ENCODE measurements at regions not wholly inside any gene's neighbourhood (a gene's known extent, or its start where the extent isn't known, plus 50 kb on each side); places are given as distances from the start of the nearest gene placed in this dataset.

- DNase-seq (ENCODE audit: low spot score): no peak
These were observed 50.8 kb upstream of the INCENP start for GRCh38 chr11:62073061-62073460.

- no peak for DNase-seq (ENCODE audit: low spot score)
These were observed 52.4 kb upstream of the INCENP start for GRCh38 chr11:62071408-62071807.

GRCh38 chr11:62069986-62070919, 53.6 kb upstream of the INCENP start:
- no peak for DNase-seq (ENCODE audit: low spot score)

- DNase-seq (ENCODE audit: low spot score): no peak
These were observed 54.4 kb upstream of the INCENP start for GRCh38 chr11:62069374-62069773.

- no peak for DNase-seq (ENCODE audit: low spot score)
These were observed 55.1 kb upstream of the INCENP start for GRCh38 chr11:62068730-62069129.

GRCh38 chr11:62067741-62068140, 56.1 kb upstream of the INCENP start:
- no peak for DNase-seq (ENCODE audit: low spot score)

- DNase-seq (ENCODE audit: low spot score): no peak
These were observed 59.6 kb upstream of the INCENP start for GRCh38 chr11:62064221-62064620.

GRCh38 chr11:62062223-62062861, 61.5 kb upstream of the INCENP start:
- no peak for DNase-seq (ENCODE audit: low spot score)

GRCh38 chr11:62061356-62062222, 62.2 kb upstream of the INCENP start:
- peak; percentile 93 for DNase-seq (ENCODE audit: low spot score)

GRCh38 chr11:62057069-62057468, 66.7 kb upstream of the INCENP start:
- DNase-seq (ENCODE audit: low spot score): no peak

GRCh38 chr11:62055970-62056369, 67.8 kb upstream of the INCENP start:
- no peak for DNase-seq (ENCODE audit: low spot score)

- DNase-seq (ENCODE audit: low spot score): no peak
These were observed 69.2 kb upstream of the INCENP start for GRCh38 chr11:62054484-62055121.

GRCh38 chr11:62054081-62054480, 69.7 kb upstream of the INCENP start:
- no peak for DNase-seq (ENCODE audit: low spot score)

GRCh38 chr11:62050716-62051115, 73.1 kb upstream of the INCENP start:
- no peak for DNase-seq (ENCODE audit: low spot score)

- no peak for DNase-seq (ENCODE audit: low spot score)
These were observed 75.7 kb upstream of the INCENP start for GRCh38 chr11:62048100-62048499.

- DNase-seq (ENCODE audit: low spot score): no peak
These were observed 77.2 kb upstream of the INCENP start for GRCh38 chr11:62046568-62047100.

GRCh38 chr11:62044639-62045121, 77.2 kb upstream of the FTH1 start:
- no peak for DNase-seq (ENCODE audit: low spot score)

- DNase-seq (ENCODE audit: low spot score): no peak
These were observed 67.9 kb upstream of the FTH1 start for GRCh38 chr11:62035293-62035692.

GRCh38 chr11:62034036-62034338, 66.6 kb upstream of the FTH1 start:
- no peak for DNase-seq (ENCODE audit: low spot score)

GRCh38 chr11:62033191-62034035, 66.0 kb upstream of the FTH1 start:
- peak; percentile 26 for DNase-seq (ENCODE audit: low spot score)
